SK-N-SH (cell line): ENCODE measurements at regions not wholly inside any gene's neighbourhood (a gene's known extent, or its start where the extent isn't known, plus 50 kb on each side); places are given as distances from the start of the nearest gene placed in this dataset.
A peak's percentile ranks its signal among the peaks of the same experiment; 100 is the strongest.

Experiments used
- CTCF ChIA-PET: fragments of 300-600, 350-600 bp; formaldehyde crosslinking; extraction: SDS; loops from one replicate; lab custom pipeline; 2021; lab: Yijun Ruan, JAX
- POLR2A ChIA-PET: fragments of 350-600 bp; sonication (Branson Sonifier 250); formaldehyde crosslinking; extraction: SDS; loops from one replicate; lab custom pipeline; 2020; ENCODE audit warnings: antibody characterized with exemption, inconsistent platforms; lab: Yijun Ruan, JAX
- DNase-seq: peaks from one replicate; pipeline ENCODE4 v3.0.0; 2012
- H2AFZ ChIP-seq: fragments of 200-600 bp; sonication (generic); 2 replicates; pipeline ENCODE4 v1.8.1; 2016; ENCODE audit warnings: antibody characterized with exemption, mild to moderate bottlenecking, low read depth
- H3F3A ChIP-seq: fragments of 200-600 bp; sonication (generic); replicated peaks from 2 replicates; pipeline ENCODE3; 2016; ENCODE audit warnings: antibody characterized with exemption, mild to moderate bottlenecking; ENCODE audit not compliant: insufficient read depth
- H3K27ac ChIP-seq, 2 experiments: fragments of 200-500 bp in 1 of 2; fragments of 200-600 bp in 1 of 2; sonication (Bioruptor generic) in 1 of 2; sonication (generic), shearing (Covaris generic) in 1 of 2; 2 replicates each; pipeline versions ENCODE4 v1.5.1 to v1.6.1; 2014 to 2016; ENCODE audit warnings: low read depth in 2 of 2, inconsistent platforms in 1 of 2, low read length in 1 of 2, mild to moderate bottlenecking in 1 of 2, mixed read lengths in 1 of 2
- H3K27me3 ChIP-seq: fragments of 200-600 bp; sonication (generic), shearing (Covaris generic); 2 replicates; pipeline ENCODE4 v1.6.1; 2016; ENCODE audit warnings: mixed run types; ENCODE audit not compliant: insufficient read depth
- H3K36me3 ChIP-seq, 2 experiments: fragments of 200-500 bp in 1 of 2; fragments of 200-600 bp in 1 of 2; sonication (Bioruptor generic) in 1 of 2; sonication (generic) in 1 of 2; replicated peaks in 1 of 2; 2 replicates each; pipeline versions ENCODE3 to v1.5.1; 2014 to 2016; ENCODE audit warnings: low read length in 1 of 2, mild to moderate bottlenecking in 1 of 2; ENCODE audit not compliant: insufficient read depth in 2 of 2, control insufficient read depth in 1 of 2
- H3K4me1 ChIP-seq, 2 experiments: fragments of 200-500 bp in 1 of 2; fragments of 200-600 bp in 1 of 2; sonication (Bioruptor generic) in 1 of 2; sonication (generic), shearing (Covaris generic) in 1 of 2; 2 replicates each; pipeline versions ENCODE4 v1.5.1 to v1.6.1; 2014 to 2016; ENCODE audit warnings: low read depth in 1 of 2, low read length in 1 of 2, mixed run types in 1 of 2; ENCODE audit not compliant: insufficient read depth in 2 of 2, control insufficient read depth in 1 of 2
- H3K4me2 ChIP-seq: fragments of 200-600 bp; sonication (generic), shearing (Covaris generic); 2 replicates; pipeline ENCODE4 v1.6.1; 2017; ENCODE audit warnings: mixed run types
- H3K4me3 ChIP-seq, 2 experiments: fragments of 200-500 bp in 1 of 2; fragments of 200-600 bp in 1 of 2; sonication (Bioruptor generic) in 1 of 2; sonication (generic), shearing (Covaris generic) in 1 of 2; 2 replicates each; pipeline versions ENCODE4 v1.5.1 to v1.8.1; 2014 to 2016; ENCODE audit warnings: low read depth in 2 of 2, inconsistent platforms in 1 of 2, low read length in 1 of 2, mild to moderate bottlenecking in 1 of 2, mixed read lengths in 1 of 2, moderate library complexity in 1 of 2
- H3K79me2 ChIP-seq: fragments of 200-600 bp; sonication (generic); 2 replicates; pipeline ENCODE4 v1.8.1; 2017; ENCODE audit warnings: mild to moderate bottlenecking; ENCODE audit not compliant: insufficient read depth
- H3K9ac ChIP-seq: fragments of 200-600 bp; sonication (generic); 2 replicates; pipeline ENCODE4 v1.6.1; 2017; ENCODE audit warnings: mixed run types
- H3K9me2 ChIP-seq: fragments of 200-600 bp; sonication (generic); 2 replicates; pipeline ENCODE4 v1.6.1; 2017; ENCODE audit warnings: mixed run types
- H3K9me3 ChIP-seq: fragments of 200-600 bp; sonication (generic); 2 replicates; pipeline ENCODE4 v1.6.1; 2017; ENCODE audit warnings: mixed run types, mild to moderate bottlenecking, moderate library complexity
- H4K20me1 ChIP-seq: fragments of 200-600 bp; sonication (generic); 2 replicates; pipeline ENCODE4 v1.6.1; 2017; ENCODE audit warnings: mild to moderate bottlenecking, mixed run types; ENCODE audit not compliant: insufficient read depth
- ELF1 ChIP-seq: IDR thresholded peaks from 2 replicates; pipeline ENCODE4 v1.4.0; 2012
- EP300 ChIP-seq, 2 experiments: IDR thresholded peaks; 2 replicates each; pipeline versions ENCODE4 v1.4.0 to v1.6.1; 2012; ENCODE audit warnings: borderline replicate concordance in 1 of 2, low read depth in 1 of 2, low read length in 1 of 2
- GABPA ChIP-seq: IDR thresholded peaks from 2 replicates; pipeline ENCODE4 v1.4.0; 2012; ENCODE audit warnings: low read depth, mild to moderate bottlenecking
- JUND ChIP-seq: IDR thresholded peaks from 2 replicates; pipeline ENCODE4 v1.4.0; 2012
- MAX ChIP-seq: IDR thresholded peaks from 2 replicates; pipeline ENCODE4 v1.4.0; 2012; ENCODE audit warnings: low read depth
- MXI1 ChIP-seq: IDR thresholded peaks from 2 replicates; pipeline ENCODE4 v1.6.1; 2012; ENCODE audit warnings: mild to moderate bottlenecking, low read depth, low read length, improper control_type of control experiment
- NFIC ChIP-seq: IDR thresholded peaks from 2 replicates; pipeline ENCODE4 v1.4.0; 2012; ENCODE audit warnings: borderline replicate concordance
- POLR2AphosphoS5 ChIP-seq: IDR thresholded peaks from 2 replicates; pipeline ENCODE4 v1.6.1; 2012; ENCODE audit warnings: low read depth, low read length
- RXRA ChIP-seq: IDR thresholded peaks from 2 replicates; pipeline ENCODE4 v1.4.0; 2012; ENCODE audit warnings: low read depth, mild to moderate bottlenecking, borderline replicate concordance
- TCF12 ChIP-seq: IDR thresholded peaks from 2 replicates; pipeline ENCODE4 v1.4.0; 2012
- YY1 ChIP-seq: IDR thresholded peaks from 2 replicates; pipeline ENCODE4 v1.4.0; 2012; ENCODE audit warnings: low read depth, mild to moderate bottlenecking
- WGBS: methylation state at CpG from one replicate; pipeline ENCODE4 v1.1.6; 2017; ENCODE audit warnings: low lambda C conversion rate; 5-methylcytosine and 5-hydroxymethylcytosine counted together
- TF ChIP-seq, protein P1 (sequence below): IDR thresholded peaks from 2 replicates; pipeline ENCODE4; 2012
- TF ChIP-seq, protein P2 (sequence below): IDR thresholded peaks from 2 replicates; pipeline ENCODE4 v1.4.0; 2012; ENCODE audit warnings: low read depth, borderline replicate concordance
- TF ChIP-seq, protein P3 (sequence below): IDR thresholded peaks from 2 replicates; pipeline ENCODE4 v1.4.0; 2012; ENCODE audit warnings: low read depth, borderline replicate concordance

- H3K9me3 ChIP-seq, result 0 out of 2 replicates have a peak, but pooled peaks cover under 1% of the 10 kb centered on the region
- peaks cover 0 to 10% of the 10 kb centered on the region in 2 experiments; a peak in 2 of 4 replicates for H3K4me1 ChIP-seq
- H3K79me2 ChIP-seq, result no peaks in the 10 kb centered on the region
- WGBS, result 54% methylated on average over 4 of the region's 4 CpGs
- no peak overlapping the region for H3K4me3 ChIP-seq
- no peaks in the 10 kb centered on the region for H4K20me1 ChIP-seq
- DNase-seq, result no peak
- TF ChIP-seq RXRA (no peak), MAX (no peak), GABPA (no peak), YY1 (0 out of 2 replicates have a peak, but pooled peaks have one; percentile 34), EP300 (IDR thresholded peaks at IDR 0.05; ENCODE audit: borderline replicate concordance in 1 of 2, low read depth in 1 of 2, low read length in 1 of 2) (peak in 1 of 2 experiments; percentile 77; a peak in 1 of 4 replicates), ELF1 (no peak), JUND (peak; percentile 49), POLR2AphosphoS5 (peak; percentile 14; the same call in 1 of the 2 replicates), TCF12 (peak; percentile 76), MXI1 (no peak)
- TF ChIP-seq, protein P1, sequence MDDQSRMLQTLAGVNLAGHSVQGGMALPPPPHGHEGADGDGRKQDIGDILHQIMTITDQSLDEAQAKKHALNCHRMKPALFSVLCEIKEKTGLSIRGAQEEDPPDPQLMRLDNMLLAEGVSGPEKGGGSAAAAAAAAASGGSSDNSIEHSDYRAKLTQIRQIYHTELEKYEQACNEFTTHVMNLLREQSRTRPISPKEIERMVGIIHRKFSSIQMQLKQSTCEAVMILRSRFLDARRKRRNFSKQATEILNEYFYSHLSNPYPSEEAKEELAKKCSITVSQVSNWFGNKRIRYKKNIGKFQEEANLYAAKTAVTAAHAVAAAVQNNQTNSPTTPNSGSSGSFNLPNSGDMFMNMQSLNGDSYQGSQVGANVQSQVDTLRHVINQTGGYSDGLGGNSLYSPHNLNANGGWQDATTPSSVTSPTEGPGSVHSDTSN, result peak; percentile 82
- TF ChIP-seq, protein P2, sequence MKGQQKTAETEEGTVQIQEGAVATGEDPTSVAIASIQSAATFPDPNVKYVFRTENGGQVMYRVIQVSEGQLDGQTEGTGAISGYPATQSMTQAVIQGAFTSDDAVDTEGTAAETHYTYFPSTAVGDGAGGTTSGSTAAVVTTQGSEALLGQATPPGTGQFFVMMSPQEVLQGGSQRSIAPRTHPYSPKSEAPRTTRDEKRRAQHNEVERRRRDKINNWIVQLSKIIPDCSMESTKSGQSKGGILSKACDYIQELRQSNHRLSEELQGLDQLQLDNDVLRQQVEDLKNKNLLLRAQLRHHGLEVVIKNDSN, result no peak
- TF ChIP-seq, all 33 proteins: peak for 6
- no peaks in the 10 kb centered on the region for H3F3A ChIP-seq
- POLR2A ChIA-PET, result no interaction called here
- H3K27me3 ChIP-seq, result no peaks in the 10 kb centered on the region
- no peaks in the 10 kb centered on the region for H3K36me3 ChIP-seq
- no peaks in the 10 kb centered on the region for H3K9me2 ChIP-seq
- peak overlapping the region; percentile 17 to 62; a peak in 2 of 4 replicates for H3K27ac ChIP-seq
- CTCF ChIA-PET, result interaction anchor here (0.5 to 1.7 kb wide), 3 partner anchors 12 to 241 kb away, joined by 3 to 5 read pairs (median 4); no protein-coding TSS in a partner anchor
- no peak overlapping the region for H3K4me2 ChIP-seq
- peak overlapping the region; percentile 26; the same call in 1 of the 2 replicates for H2AFZ ChIP-seq
- no peak overlapping the region for H3K9ac ChIP-seq
Measured at GRCh38 chr7:85508642-85509410, 322.0 kb upstream of the SEMA3D start.

GRCh38 chr7:85498031-85498430 lies 311.2 kb upstream of the SEMA3D start:
- Histone ChIP-seq H2AFZ (no peak overlapping the region), H3K27ac (peak overlapping the region in 1 of 2 experiments; percentile 20; a peak in 2 of 4 replicates), H3K9ac (no peak overlapping the region), H3K4me2 (no peak overlapping the region), H3K4me1 (no peaks in the 10 kb centered on the region; a peak in 1 of 4 replicates), H3F3A (peaks cover 5% of the 10 kb centered on the region), H3K27me3 (no peaks in the 10 kb centered on the region), H3K4me3 (no peak overlapping the region), H3K9me2 (no peaks in the 10 kb centered on the region), H4K20me1 (no peaks in the 10 kb centered on the region), H3K79me2 (no peaks in the 10 kb centered on the region), H3K36me3 (no peaks in the 10 kb centered on the region), H3K9me3 (no peaks in the 10 kb centered on the region)
- no peak for DNase-seq
- TF ChIP-seq NFIC, result peak; percentile 48
- TF ChIP-seq, protein P3, sequence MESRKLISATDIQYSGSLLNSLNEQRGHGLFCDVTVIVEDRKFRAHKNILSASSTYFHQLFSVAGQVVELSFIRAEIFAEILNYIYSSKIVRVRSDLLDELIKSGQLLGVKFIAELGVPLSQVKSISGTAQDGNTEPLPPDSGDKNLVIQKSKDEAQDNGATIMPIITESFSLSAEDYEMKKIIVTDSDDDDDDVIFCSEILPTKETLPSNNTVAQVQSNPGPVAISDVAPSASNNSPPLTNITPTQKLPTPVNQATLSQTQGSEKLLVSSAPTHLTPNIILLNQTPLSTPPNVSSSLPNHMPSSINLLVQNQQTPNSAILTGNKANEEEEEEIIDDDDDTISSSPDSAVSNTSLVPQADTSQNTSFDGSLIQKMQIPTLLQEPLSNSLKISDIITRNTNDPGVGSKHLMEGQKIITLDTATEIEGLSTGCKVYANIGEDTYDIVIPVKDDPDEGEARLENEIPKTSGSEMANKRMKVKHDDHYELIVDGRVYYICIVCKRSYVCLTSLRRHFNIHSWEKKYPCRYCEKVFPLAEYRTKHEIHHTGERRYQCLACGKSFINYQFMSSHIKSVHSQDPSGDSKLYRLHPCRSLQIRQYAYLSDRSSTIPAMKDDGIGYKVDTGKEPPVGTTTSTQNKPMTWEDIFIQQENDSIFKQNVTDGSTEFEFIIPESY, result no peak
- POLR2A ChIA-PET, result no interaction called here
- CTCF ChIA-PET, result no interaction called here
